Sigmoid colon (tissue), 4 donors: ENCODE measurements at regions not wholly inside any gene's neighbourhood (a gene's known extent, or its start where the extent isn't known, plus 50 kb on each side); places are given as distances from the start of the nearest gene placed in this dataset.

Experiments
- CTCF ChIP-seq, 4 experiments: fragments of 450-650 bp in 3 of 4; fragments of 200-600 bp in 1 of 4; IDR thresholded peaks; one replicate each; pipeline ENCODE4 v1.5.1; 2016 to 2019; ENCODE audit warnings: antibody characterized with exemption in 4 of 4, mild to moderate bottlenecking in 3 of 4, moderate library complexity in 2 of 4
- EP300 ChIP-seq, 4 donors: sonication (generic); formaldehyde crosslinking; IDR thresholded peaks; one replicate each; pipeline ENCODE4 v1.6.1; 2017; ENCODE audit warnings: antibody characterized with exemption in 4 of 4
- POLR2A ChIP-seq, 2 donors: fragments of 450-650 bp; IDR thresholded peaks; one replicate each; pipeline ENCODE4 v1.6.1; 2016; ENCODE audit warnings: antibody characterized with exemption in 2 of 2, mild to moderate bottlenecking in 2 of 2, moderate library complexity in 2 of 2
- POLR2AphosphoS5 ChIP-seq, 4 donors: sonication (generic); formaldehyde crosslinking; IDR thresholded peaks; one replicate each; pipeline ENCODE4 v1.6.1; 2017; ENCODE audit warnings: antibody characterized with exemption in 4 of 4

GRCh38 chr2:166651080-166651675 is 157.1 kb upstream of the SCN7A start:
- TF ChIP-seq CTCF (IDR thresholded peaks at IDR 0.05) = no peak
- no peak for TF ChIP-seq EP300 (IDR thresholded peaks at IDR 0.05)
- TF ChIP-seq POLR2AphosphoS5 (IDR thresholded peaks at IDR 0.05) = no peak
- TF ChIP-seq POLR2A (IDR thresholded peaks at IDR 0.05) = no peak
